Gastrocnemius medialis (tissue), 4 donors: ENCODE measurements at regions not wholly inside any gene's neighbourhood (a gene's known extent, or its start where the extent isn't known, plus 50 kb on each side); places are given as distances from the start of the nearest gene placed in this dataset.

Experiments
- POLR2A ChIP-seq, 2 donors: fragments of 450-650 bp; IDR thresholded peaks; one replicate each; pipeline ENCODE4 v1.6.1; 2017; ENCODE audit warnings: antibody characterized with exemption in 2 of 2, mild to moderate bottlenecking in 2 of 2, moderate library complexity in 2 of 2
- TF ChIP-seq, protein P1 (sequence below), 5 experiments: fragments of 450-650 bp in 3 of 5; fragments of 200-600 bp in 2 of 5; sonication (generic) in 2 of 5; IDR thresholded peaks in 4 of 5; conservative IDR thresholded peaks in 1 of 5; 1 replicate in 4 of 5; 2 replicates in 1 of 5; pipeline ENCODE4 v1.5.1; 2016 to 2019; ENCODE audit warnings: antibody characterized with exemption in 5 of 5, mild to moderate bottlenecking in 3 of 5, moderate library complexity in 3 of 5

DNA sequence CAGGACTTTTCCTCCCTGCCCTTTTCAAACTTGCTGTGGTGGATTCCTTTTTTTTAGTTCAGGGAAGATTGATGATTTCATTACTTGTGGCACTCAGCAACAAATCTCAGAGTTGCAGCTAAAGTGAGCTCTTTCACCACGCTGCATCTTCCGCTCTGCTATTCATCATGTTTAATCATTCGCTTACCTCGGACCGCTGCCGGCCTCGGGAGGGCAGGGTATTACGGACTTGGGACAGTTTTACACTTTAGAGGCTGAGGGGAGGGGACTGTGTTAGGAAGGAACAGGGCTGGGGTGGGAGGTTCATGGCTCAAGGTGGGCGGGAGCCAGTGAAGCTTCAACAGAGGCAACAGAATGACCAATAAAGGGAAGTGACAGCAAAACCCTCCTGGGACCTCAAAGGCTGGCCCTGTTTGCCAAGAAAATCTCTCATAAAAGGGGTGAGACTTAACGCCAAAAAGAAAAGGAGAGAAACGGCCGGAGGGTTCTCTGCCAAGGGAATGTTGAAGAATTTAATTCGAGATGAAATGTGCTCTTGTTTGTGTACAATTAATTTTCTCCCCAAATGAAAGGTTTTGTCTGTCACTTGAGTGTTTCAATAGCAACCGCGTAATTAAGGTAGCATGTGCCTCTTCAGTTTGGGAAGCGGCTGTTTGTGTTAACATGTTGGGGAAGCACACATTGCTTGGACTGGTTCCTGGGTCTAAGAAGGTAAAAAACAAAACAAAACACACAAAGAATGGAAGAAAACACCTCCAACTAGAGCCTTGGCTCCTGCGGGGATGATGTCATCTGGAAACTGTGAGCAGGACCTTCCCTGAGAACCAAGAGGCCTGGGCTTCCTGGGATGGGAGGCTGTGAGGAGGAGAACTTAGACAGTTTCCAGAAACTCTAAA, 72.5 kb upstream of the SULF2 start:
- TF ChIP-seq, protein P1, sequence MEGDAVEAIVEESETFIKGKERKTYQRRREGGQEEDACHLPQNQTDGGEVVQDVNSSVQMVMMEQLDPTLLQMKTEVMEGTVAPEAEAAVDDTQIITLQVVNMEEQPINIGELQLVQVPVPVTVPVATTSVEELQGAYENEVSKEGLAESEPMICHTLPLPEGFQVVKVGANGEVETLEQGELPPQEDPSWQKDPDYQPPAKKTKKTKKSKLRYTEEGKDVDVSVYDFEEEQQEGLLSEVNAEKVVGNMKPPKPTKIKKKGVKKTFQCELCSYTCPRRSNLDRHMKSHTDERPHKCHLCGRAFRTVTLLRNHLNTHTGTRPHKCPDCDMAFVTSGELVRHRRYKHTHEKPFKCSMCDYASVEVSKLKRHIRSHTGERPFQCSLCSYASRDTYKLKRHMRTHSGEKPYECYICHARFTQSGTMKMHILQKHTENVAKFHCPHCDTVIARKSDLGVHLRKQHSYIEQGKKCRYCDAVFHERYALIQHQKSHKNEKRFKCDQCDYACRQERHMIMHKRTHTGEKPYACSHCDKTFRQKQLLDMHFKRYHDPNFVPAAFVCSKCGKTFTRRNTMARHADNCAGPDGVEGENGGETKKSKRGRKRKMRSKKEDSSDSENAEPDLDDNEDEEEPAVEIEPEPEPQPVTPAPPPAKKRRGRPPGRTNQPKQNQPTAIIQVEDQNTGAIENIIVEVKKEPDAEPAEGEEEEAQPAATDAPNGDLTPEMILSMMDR (IDR thresholded peaks at IDR 0.05 in 4 of 5, conservative IDR thresholded peaks at IDR 0.05 in 1 of 5) = no peak
- TF ChIP-seq POLR2A (IDR thresholded peaks at IDR 0.05) = no peak
